HepG2 (cell line): ENCODE measurements at regions not wholly inside any gene's neighbourhood (a gene's known extent, or its start where the extent isn't known, plus 50 kb on each side); places are given as distances from the start of the nearest gene placed in this dataset.

Source experiments
- ATAC-seq: fragments of 200-7000 bp; cut with Tn5 transposase; 3 replicates; pipeline ENCODE4 v1.9.1; 2020; ENCODE audit warnings: mild to moderate bottlenecking, moderate library complexity
- BruUV-seq: library from RNA; stranded (reverse); fragments of 400-500 nt; replicated peaks from 2 replicates; lab custom pipeline; 2021; lab: Mats Ljungman, UMichigan
- CTCF ChIA-PET: fragments of 300-600 bp; formaldehyde crosslinking; extraction: SDS; loops from one replicate; lab custom pipeline; 2021; ENCODE audit warnings: low total read pairs, inconsistent platforms, low intra/inter-chr PET ratio; lab: Yijun Ruan, JAX
- POLR2A ChIA-PET: fragments of 350-600 bp; sonication (Branson Sonifier 250); formaldehyde crosslinking; loops from one replicate; lab custom pipeline; 2020; ENCODE audit warnings: antibody characterized with exemption, inconsistent platforms; lab: Yijun Ruan, JAX
- DNase-seq: peaks from one replicate; pipeline ENCODE4 v3.0.0-alpha.2; 2015; ENCODE audit warnings: low spot score
- FAIRE-seq: peaks from 3 replicates; lab custom pipeline; 2011; peaks lifted over from hg19 to GRCh38; lab: Jason Lieb, UNC
- H2AFZ ChIP-seq: one replicate; pipeline ENCODE4 v1.6.1; 2011; ENCODE audit warnings: low read length, inconsistent platforms
- H3K27ac ChIP-seq: fragments of 300-600 bp; 3 replicates; pipeline ENCODE4 v1.8.0; 2011; ENCODE audit warnings: mixed run types, mild to moderate bottlenecking, mixed read lengths, low read length, inconsistent platforms; ENCODE audit not compliant: insufficient read depth; ENCODE audit errors: extremely low read length
- H3K27me3 ChIP-seq, 2 experiments: fragments of 200-600 bp in 1 of 2; 2 replicates in 1 of 2; 3 replicates in 1 of 2; pipeline versions ENCODE4 v1.6.0 to v1.8.0; 2011; ENCODE audit warnings: low read length in 2 of 2, mild to moderate bottlenecking in 2 of 2, moderate library complexity in 2 of 2, inconsistent platforms in 1 of 2; ENCODE audit not compliant: insufficient read depth in 2 of 2, control insufficient read depth in 1 of 2
- H3K36me3 ChIP-seq, 2 experiments: fragments of 200-600 bp in 1 of 2; replicated peaks in 1 of 2; 2 replicates in 1 of 2; 3 replicates in 1 of 2; pipeline versions ENCODE4 v1.5.1 to v1.8.0; 2011; ENCODE audit warnings: low read length in 2 of 2, inconsistent platforms in 1 of 2; ENCODE audit not compliant: insufficient read depth in 2 of 2, control insufficient read depth in 1 of 2
- H3K4me1 ChIP-seq: 2 replicates; pipeline ENCODE4 v1.5.1; 2012; ENCODE audit warnings: low read length, inconsistent platforms; ENCODE audit not compliant: insufficient read depth
- H3K4me2 ChIP-seq: 2 replicates; pipeline ENCODE4 v1.6.0; 2011; ENCODE audit warnings: low read depth, low read length, inconsistent platforms
- H3K4me3 ChIP-seq, 3 experiments: fragments of 200-600 bp in 1 of 3; sonication (generic), shearing (Covaris generic) in 1 of 3; replicated peaks in 1 of 3; 2 replicates each; pipeline ENCODE4 v1.5.1; 2011 to 2016; ENCODE audit warnings: low read length in 3 of 3, inconsistent platforms in 2 of 3, low read depth in 2 of 3, mild to moderate bottlenecking in 2 of 3, control low read depth in 1 of 3, mixed read lengths in 1 of 3; ENCODE audit not compliant: insufficient read depth in 1 of 3
- H3K79me2 ChIP-seq: one replicate; pipeline ENCODE4 v1.6.1; 2011; ENCODE audit warnings: low read length, inconsistent platforms; ENCODE audit not compliant: insufficient read depth
- H3K9ac ChIP-seq: 2 replicates; pipeline ENCODE4 v1.6.0; 2011; ENCODE audit warnings: mild to moderate bottlenecking, low read depth, low read length, inconsistent platforms; ENCODE audit not compliant: insufficient read depth
- H3K9me3 ChIP-seq: 2 replicates; pipeline ENCODE4 v1.5.1; 2012; ENCODE audit warnings: mild to moderate bottlenecking, low read length
- H4K20me1 ChIP-seq: 2 replicates; pipeline ENCODE4 v1.6.0; 2011; ENCODE audit warnings: inconsistent platforms, mild to moderate bottlenecking, low read length, moderate library complexity; ENCODE audit not compliant: insufficient read depth
- CHD2 ChIP-seq: IDR thresholded peaks from 2 replicates; pipeline ENCODE4 v1.6.1; 2011; ENCODE audit warnings: low read depth, low read length, improper control_type of control experiment
- FOXO4 ChIP-seq: sonication (generic); formaldehyde crosslinking; conservative IDR thresholded peaks from 2 replicates; pipeline ENCODE4 v1.8.1; 2023; ENCODE audit warnings: missing genetic modification reagents
- HBP1 ChIP-seq: IDR thresholded peaks from 2 replicates; pipeline ENCODE4 v1.6.1; 2016; ENCODE audit warnings: low read depth, control low read depth
- IKZF1 ChIP-seq: fragments of 450-650 bp; IDR thresholded peaks from 2 replicates; pipeline ENCODE4 v1.7.1; 2016
- KMT2B ChIP-seq: IDR thresholded peaks from 2 replicates; pipeline ENCODE4 v1.6.1; 2016; ENCODE audit warnings: missing genetic modification reagents, missing compliant biosample characterization
- NCOA5 ChIP-seq: sonication (generic); formaldehyde crosslinking; IDR thresholded peaks from 2 replicates; pipeline ENCODE4 v1.4.0; 2020; ENCODE audit warnings: missing genetic modification reagents
- POLR2G ChIP-seq: fragments of 200-400 bp; formaldehyde crosslinking; IDR thresholded peaks from 2 replicates; pipeline ENCODE4 v1.6.1; 2018; ENCODE audit warnings: mild to moderate bottlenecking, low read depth, low read length, moderate library complexity
- TRAFD1 ChIP-seq: sonication (generic); formaldehyde crosslinking; IDR thresholded peaks from 2 replicates; pipeline ENCODE4 v1.5.1; 2020; ENCODE audit warnings: missing genetic modification reagents, mild to moderate bottlenecking, borderline replicate concordance
- TSC22D2 ChIP-seq: sonication (generic); formaldehyde crosslinking; IDR thresholded peaks from 2 replicates; pipeline ENCODE4 v1.5.1; 2020; ENCODE audit warnings: missing genetic modification reagents, mild to moderate bottlenecking, borderline replicate concordance
- ZNF160 ChIP-seq: sonication (generic); formaldehyde crosslinking; IDR thresholded peaks from 2 replicates; pipeline ENCODE4 v1.8.0; 2022; ENCODE audit warnings: mild to moderate bottlenecking, inconsistent platforms, missing genetic modification reagents
- ZNF251 ChIP-seq: sonication (generic); formaldehyde crosslinking; IDR thresholded peaks from 2 replicates; pipeline ENCODE4 v1.9.0; 2021; ENCODE audit warnings: mild to moderate bottlenecking, missing genetic modification reagents
- ZNF496 ChIP-seq: sonication (generic); formaldehyde crosslinking; IDR thresholded peaks from 2 replicates; pipeline ENCODE4 v1.8.1; 2023; ENCODE audit warnings: mild to moderate bottlenecking, moderate library complexity, missing genetic modification reagents; ENCODE audit not compliant: insufficient replicate concordance
- ZNF569 ChIP-seq: sonication (generic); formaldehyde crosslinking; IDR thresholded peaks from 2 replicates; pipeline ENCODE4 v1.5.0; 2020; ENCODE audit warnings: mild to moderate bottlenecking, missing genetic modification reagents, moderate library complexity, borderline replicate concordance
- ZNF644 ChIP-seq: IDR thresholded peaks from 2 replicates; pipeline ENCODE4 v1.6.1; 2016; ENCODE audit warnings: low read depth
- ZNF713 ChIP-seq: sonication (generic); formaldehyde crosslinking; IDR thresholded peaks from 2 replicates; pipeline ENCODE4 v1.4.0; 2020; ENCODE audit warnings: mild to moderate bottlenecking, missing genetic modification reagents
- WGBS: methylation state at CpG from one replicate; pipeline ENCODE4 v1.1.6; 2017; ENCODE audit warnings: low lambda C conversion rate; 5-methylcytosine and 5-hydroxymethylcytosine counted together
- in situ Hi-C: cut with HindIII; loops from 2 replicates; pipeline ENCODE4 v1.10.0; 2017; ENCODE audit warnings: low pct_unique_long_range_greater_than_20kb; ENCODE audit not compliant: extremely low pct_ligation_motif_present
- intact Hi-C: fragments of 100-400 bp; cut with micrococcal nuclease; formaldehyde crosslinking; loops from one replicate; pipeline ENCODE4 v1.10.0; 2022; ENCODE audit not compliant: unreplicated experiment

DNA sequence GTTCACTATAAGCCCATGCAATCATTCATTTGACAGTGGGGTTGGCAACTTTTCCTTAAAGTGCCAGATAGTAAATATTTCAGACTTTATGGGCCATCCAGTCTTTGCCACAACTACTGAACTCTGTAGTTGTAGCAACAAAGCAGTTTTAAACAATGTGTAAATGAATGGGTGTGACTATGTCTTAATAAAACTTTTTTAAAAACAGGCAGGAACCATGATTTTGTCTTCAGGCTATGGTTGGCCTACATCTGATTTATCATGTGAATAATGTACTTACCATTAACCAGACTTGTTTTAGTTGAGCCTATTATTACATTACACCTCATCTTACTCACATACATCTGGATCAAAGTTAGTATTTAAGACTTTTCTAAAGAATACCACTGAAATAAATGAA lies 361.6 kb downstream of the GABRG2 start:
- Histone ChIP-seq H3K9ac (no peak overlapping the region), H3K27me3 (no peaks in the 10 kb centered on the region), H4K20me1 (no peaks in the 10 kb centered on the region), H3K36me3 (no peaks in the 10 kb centered on the region), H3K4me1 (no peaks in the 10 kb centered on the region), H3K27ac (no peak overlapping the region), H3K9me3 (peaks cover 64% of the 10 kb centered on the region), H3K4me2 (no peak overlapping the region), H3K79me2 (no peaks in the 10 kb centered on the region), H3K4me3 (no peak overlapping the region), H2AFZ (no peak overlapping the region)
- no peak for ATAC-seq
- in situ Hi-C loops = no loop called here
- POLR2A ChIA-PET = no interaction called here
- no peak for TF ChIP-seq ZNF160 (CRISPR knock-in tag)
- TF ChIP-seq ZNF569 (CRISPR knock-in tag) = no peak
- FAIRE-seq = no peak
- no TSS peak for BruUV-seq
- DNase-seq = no peak
- intact Hi-C loops = no loop called here
- CTCF ChIA-PET = no interaction called here

DNA sequence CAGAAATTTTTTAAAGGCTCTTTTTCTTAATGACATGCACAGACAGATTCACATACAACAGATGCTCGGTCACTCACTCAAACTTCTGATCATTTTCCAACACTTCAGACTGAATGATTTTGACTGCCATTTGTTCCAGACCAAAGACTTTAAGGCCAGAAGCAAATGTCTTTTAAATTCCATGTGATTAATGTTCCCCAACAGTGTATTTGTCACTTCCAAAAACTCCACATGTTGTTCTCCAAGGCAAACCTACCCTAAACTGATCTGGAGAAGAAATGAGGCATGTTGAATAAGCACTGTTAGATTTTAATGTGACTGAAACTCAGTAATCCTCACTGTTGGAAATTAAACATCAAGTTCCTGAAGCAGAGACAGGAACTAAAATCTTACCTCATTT lies 366.7 kb downstream of the GABRG2 start:
- FAIRE-seq (no peak), DNase-seq (no peak), ATAC-seq (no peak)
- POLR2A ChIA-PET = no interaction called here
- CTCF ChIA-PET = no interaction called here
- TF ChIP-seq NCOA5 (no peak), FOXO4 (CRISPR knock-in tag) (no peak), ZNF251 (CRISPR knock-in tag) (no peak), CHD2 (no peak), IKZF1 (no peak), ZNF496 (CRISPR knock-in tag) (no peak), POLR2G (no peak), TSC22D2 (CRISPR knock-in tag) (no peak), KMT2B (CRISPR knock-in tag) (no peak), ZNF644 (CRISPR knock-in tag) (no peak), ZNF713 (CRISPR knock-in tag) (no peak), HBP1 (no peak), TRAFD1 (CRISPR knock-in tag) (no peak)
- no peak overlapping the region for H3K9ac ChIP-seq
- no peaks in the 10 kb centered on the region for H3K27me3 ChIP-seq
- H3K9me3 ChIP-seq = peaks cover 48% of the 10 kb centered on the region
- H4K20me1 ChIP-seq = no peaks in the 10 kb centered on the region
- no peaks in the 10 kb centered on the region for H3K36me3 ChIP-seq
- H3K79me2 ChIP-seq = no peaks in the 10 kb centered on the region
- no peak overlapping the region for H2AFZ ChIP-seq
- no peak overlapping the region for H3K4me2 ChIP-seq
- BruUV-seq = no TSS peak
- WGBS = 3% methylated on average over 1 of the region's 1 CpG
- intact Hi-C loops = no loop called here
- no peaks in the 10 kb centered on the region for H3K4me1 ChIP-seq
- in situ Hi-C loops = no loop called here
- no peak overlapping the region for H3K4me3 ChIP-seq
- H3K27ac ChIP-seq = no peak overlapping the region
